Gastrocnemius medialis (tissue), 4 donors: ENCODE measurements at regions not wholly inside any gene's neighbourhood (a gene's known extent, or its start where the extent isn't known, plus 50 kb on each side); places are given as distances from the start of the nearest gene placed in this dataset.

Experiments
- POLR2A ChIP-seq, 2 donors: fragments of 450-650 bp; IDR thresholded peaks; one replicate each; pipeline ENCODE4 v1.6.1; 2017; ENCODE audit warnings: antibody characterized with exemption in 2 of 2, mild to moderate bottlenecking in 2 of 2, moderate library complexity in 2 of 2
- TF ChIP-seq, protein P1 (sequence below), 5 experiments: fragments of 450-650 bp in 3 of 5; fragments of 200-600 bp in 2 of 5; sonication (generic) in 2 of 5; IDR thresholded peaks in 4 of 5; conservative IDR thresholded peaks in 1 of 5; 1 replicate in 4 of 5; 2 replicates in 1 of 5; pipeline ENCODE4 v1.5.1; 2016 to 2019; ENCODE audit warnings: antibody characterized with exemption in 5 of 5, mild to moderate bottlenecking in 3 of 5, moderate library complexity in 3 of 5

DNA sequence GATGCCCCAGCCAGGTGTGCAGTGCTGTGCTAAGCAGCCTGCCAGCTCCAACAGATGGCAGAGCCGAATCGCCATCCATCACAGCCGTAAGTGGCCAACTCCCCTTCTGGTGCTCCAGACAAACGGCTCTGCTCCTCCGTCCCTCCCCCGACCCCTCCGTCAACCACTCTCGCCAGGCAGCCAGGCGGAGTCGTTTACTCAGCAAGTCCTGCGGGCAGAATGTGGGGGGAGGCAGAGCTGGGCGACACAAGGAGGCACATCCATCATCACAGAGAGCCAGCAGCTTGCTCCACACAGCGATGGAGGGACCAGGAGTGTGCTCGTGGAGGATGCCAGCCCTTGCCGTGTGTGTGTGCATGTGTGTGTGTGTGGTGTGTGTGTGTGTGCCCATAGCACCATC is 206.6 kb upstream of the GRIK3 start:
- TF ChIP-seq, protein P1, sequence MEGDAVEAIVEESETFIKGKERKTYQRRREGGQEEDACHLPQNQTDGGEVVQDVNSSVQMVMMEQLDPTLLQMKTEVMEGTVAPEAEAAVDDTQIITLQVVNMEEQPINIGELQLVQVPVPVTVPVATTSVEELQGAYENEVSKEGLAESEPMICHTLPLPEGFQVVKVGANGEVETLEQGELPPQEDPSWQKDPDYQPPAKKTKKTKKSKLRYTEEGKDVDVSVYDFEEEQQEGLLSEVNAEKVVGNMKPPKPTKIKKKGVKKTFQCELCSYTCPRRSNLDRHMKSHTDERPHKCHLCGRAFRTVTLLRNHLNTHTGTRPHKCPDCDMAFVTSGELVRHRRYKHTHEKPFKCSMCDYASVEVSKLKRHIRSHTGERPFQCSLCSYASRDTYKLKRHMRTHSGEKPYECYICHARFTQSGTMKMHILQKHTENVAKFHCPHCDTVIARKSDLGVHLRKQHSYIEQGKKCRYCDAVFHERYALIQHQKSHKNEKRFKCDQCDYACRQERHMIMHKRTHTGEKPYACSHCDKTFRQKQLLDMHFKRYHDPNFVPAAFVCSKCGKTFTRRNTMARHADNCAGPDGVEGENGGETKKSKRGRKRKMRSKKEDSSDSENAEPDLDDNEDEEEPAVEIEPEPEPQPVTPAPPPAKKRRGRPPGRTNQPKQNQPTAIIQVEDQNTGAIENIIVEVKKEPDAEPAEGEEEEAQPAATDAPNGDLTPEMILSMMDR (IDR thresholded peaks at IDR 0.05 in 4 of 5, conservative IDR thresholded peaks at IDR 0.05 in 1 of 5): no peak
- TF ChIP-seq POLR2A (IDR thresholded peaks at IDR 0.05): no peak
